HG02623 (cell line): ENCODE measurements at regions not wholly inside any gene's neighbourhood (a gene's known extent, or its start where the extent isn't known, plus 50 kb on each side); places are given as distances from the start of the nearest gene placed in this dataset.

Experiments used
- ATAC-seq: cut with Tn5 transposase; IDR thresholded peaks from one replicate; pipeline ENCODE4 v1.9.1; 2021; ENCODE audit warnings: moderate library complexity; ENCODE audit not compliant: unreplicated experiment

DNA sequence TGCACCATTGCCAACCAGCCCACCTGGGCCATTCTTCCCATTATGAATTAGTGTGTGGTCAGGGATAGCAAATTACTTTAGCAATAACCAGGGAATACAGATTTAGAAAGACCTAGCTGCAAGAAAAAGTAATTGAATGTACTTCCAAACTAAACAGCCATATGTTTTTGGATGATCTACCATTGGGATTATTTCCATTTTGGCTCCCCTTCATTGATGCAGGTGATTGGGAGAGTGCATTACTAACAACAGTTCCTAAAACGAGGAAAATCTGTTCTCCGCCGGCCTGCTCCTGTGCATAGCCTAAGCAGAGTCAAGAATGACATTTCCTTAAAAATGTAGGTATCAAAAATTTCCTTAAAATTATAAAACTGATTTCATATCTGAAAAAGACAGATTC is 58.5 kb downstream of the MAIP1 start:
- ATAC-seq: no peak

GRCh38 chr2:200021449-200022114 is 66.2 kb downstream of the MAIP1 start:
- peak; percentile 66 for ATAC-seq

DNA sequence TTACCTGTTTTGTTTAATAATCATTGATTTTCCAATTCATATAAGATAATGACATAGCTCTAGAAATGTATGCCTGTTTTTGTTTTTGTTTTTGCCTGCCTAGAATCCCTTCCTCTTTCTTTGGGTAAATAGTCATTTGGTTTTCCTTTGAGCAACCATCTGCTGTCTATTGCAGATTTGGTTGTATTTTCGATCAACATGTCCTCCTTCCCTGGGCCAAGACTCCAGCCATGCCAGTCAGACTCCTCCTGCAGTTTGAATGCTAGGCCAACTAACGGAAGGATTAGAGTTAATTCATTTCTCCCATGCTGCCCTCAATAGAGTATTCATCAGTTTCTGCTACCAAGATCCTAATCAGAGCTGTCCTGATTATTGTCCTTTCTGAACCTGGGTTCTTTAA is 67.1 kb downstream of the MAIP1 start:
- no peak for ATAC-seq

- ATAC-seq: no peak
Observed at GRCh38 chr2:200023570-200023969, 68.2 kb downstream of the MAIP1 start.

DNA sequence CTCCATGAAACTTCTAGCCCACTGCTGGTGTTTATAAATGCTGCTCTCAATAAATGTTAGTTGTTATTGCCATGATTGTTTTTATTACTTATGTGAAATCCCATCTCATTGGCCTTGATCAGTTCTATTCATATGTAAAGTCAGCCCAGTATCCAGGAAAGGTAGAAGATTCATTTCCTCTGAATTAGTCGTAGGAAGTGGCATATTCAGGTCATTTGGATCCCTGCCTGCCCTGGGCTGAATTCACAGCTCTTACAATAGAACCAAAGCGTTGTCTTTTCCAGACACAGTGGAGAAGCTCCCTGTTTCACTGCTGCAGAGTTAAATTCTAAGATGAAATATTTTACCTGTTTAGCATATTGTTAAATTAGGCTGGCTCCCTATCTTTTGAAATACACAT is 70.3 kb downstream of the MAIP1 start:
- ATAC-seq: no peak

DNA sequence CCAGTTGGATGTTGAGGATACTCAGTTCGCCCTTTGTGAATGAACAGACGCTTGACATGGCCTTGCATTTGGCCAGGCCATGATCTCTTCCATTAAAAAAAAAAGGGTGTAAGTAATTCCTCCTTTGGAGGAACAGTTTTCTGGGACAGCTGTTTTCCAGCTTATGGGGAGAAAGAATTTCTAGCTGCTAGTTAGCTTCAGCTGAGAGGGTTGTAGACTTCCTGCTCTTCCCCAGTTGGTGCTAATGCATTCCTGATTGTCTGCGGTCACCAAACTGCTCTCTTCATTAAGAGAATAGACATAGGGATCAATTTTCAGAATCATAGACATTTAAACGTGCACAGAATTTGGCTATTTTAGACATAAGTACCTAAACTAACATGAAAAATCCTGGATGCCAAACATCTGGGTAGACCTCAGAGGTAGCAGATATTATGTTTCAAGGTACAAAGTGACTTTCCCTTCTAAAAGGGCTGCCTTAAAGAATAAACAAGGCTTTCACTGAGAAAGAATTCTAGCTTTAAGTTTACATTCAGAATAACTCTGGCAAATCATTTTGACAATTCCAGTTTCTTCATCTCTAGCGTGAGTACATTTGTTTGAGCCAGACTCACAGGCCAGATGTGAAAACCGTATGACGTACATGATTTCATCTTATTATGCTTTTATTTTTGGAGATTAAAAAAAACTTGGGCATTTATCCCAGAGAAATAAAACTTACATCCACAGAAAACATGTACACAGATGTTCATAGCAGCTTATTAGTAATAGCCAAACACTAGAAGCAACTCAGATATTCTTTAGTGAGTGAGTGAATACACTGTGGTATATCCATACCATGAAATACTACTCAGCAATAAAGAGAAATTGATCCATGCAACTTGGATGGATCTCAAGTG is 71.2 kb downstream of the MAIP1 start:
- ATAC-seq: no peak

DNA sequence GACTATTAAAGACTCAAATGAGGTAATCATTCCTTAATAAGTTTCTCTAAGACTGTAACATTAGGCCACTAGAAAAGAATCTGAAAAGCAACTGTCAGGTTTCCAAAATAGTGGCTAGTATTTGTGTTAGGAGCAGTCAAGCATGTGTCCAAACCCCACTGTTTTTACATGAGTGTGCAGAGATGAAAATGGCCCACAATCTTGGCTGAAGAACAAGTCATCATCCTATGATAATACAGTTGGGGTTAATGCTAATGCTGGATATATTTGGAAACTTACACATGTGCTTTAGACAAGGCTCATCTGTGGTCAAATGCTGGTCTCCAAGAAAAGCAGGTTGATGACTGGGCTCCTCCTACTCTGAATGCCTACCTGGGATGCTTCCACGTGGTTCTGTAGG is 73.6 kb downstream of the MAIP1 start:
- no peak for ATAC-seq

GRCh38 chr2:200032895-200033294 is 77.5 kb downstream of the MAIP1 start:
- ATAC-seq: no peak

DNA sequence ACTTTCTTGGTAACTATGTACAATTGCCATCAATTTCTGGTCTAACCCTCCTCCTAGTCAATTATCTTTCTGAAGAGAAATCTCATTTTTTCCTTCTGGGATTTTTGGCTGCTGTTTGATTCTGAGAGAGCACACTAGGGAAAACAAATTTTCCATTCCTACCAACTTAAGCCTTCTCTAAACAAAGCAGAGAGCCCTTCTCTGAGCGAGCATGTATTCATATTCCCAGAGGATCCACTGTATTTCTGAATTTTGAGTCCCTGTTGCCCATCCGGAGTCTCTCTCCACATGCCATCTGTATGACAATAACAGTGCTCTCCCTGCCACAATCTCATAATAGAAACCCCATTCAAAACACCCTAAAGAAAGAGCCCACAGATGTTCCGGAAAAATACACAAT is 78.5 kb downstream of the MAIP1 start:
- ATAC-seq: no peak

GRCh38 chr2:200034816-200035215 is 79.4 kb downstream of the MAIP1 start:
- ATAC-seq: no peak

- ATAC-seq: no peak
Observed at GRCh38 chr2:200039724-200040650, 84.6 kb downstream of the MAIP1 start.

GRCh38 chr2:200040831-200041230 is 85.4 kb downstream of the MAIP1 start:
- no peak for ATAC-seq

- no peak for ATAC-seq
Observed at GRCh38 chr2:200041639-200042038, 86.3 kb downstream of the MAIP1 start.

GRCh38 chr2:200042102-200042735 is 86.8 kb downstream of the MAIP1 start:
- no peak for ATAC-seq

- no peak for ATAC-seq
Observed at GRCh38 chr2:200042944-200043343, 87.6 kb downstream of the MAIP1 start.

- no peak for ATAC-seq
Observed at GRCh38 chr2:200044453-200044852, 89.1 kb downstream of the MAIP1 start.

- no peak for ATAC-seq
Observed at GRCh38 chr2:200048421-200048820, 93.0 kb downstream of the MAIP1 start.

GRCh38 chr2:200049086-200049485 is 93.7 kb downstream of the MAIP1 start:
- ATAC-seq: no peak

GRCh38 chr2:200050921-200051610 is 95.7 kb downstream of the MAIP1 start:
- no peak for ATAC-seq

DNA sequence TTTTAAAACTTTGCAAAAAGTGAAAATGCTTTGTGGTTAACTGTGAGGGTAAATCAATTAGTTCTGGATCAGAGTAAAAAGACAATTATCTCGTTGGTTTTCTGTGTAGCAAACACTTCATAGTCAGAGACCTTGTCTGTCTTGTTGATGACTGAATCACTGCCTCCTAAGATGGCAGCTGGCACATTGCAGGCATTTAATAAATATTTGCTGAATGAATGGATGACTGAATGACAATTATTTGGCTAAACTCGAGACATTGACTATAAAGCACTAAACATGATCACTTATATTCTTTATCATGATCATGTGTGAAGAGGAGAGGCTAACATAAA is 96.2 kb downstream of the MAIP1 start:
- ATAC-seq: no peak
